NCI-H510A treated with DMSO at 0.1 percent for 48 hours (cell line): ENCODE measurements at regions not wholly inside any gene's neighbourhood (a gene's known extent, or its start where the extent isn't known, plus 50 kb on each side); places are given as distances from the start of the nearest gene placed in this dataset.
"Not testable (repeated sequence)": the region's sequence is repeated elsewhere in the genome, so short reads cannot be mapped to it uniquely, and the experiment has no call there.

Experiments used
- DNase-seq: peaks from one replicate; lab custom pipeline; 2025; lab: John Stamatoyannopoulos, UW

GRCh38 chr18:2223849-2224248, 347.5 kb downstream of the METTL4 start:
- no peak for DNase-seq

GRCh38 chr18:2236232-2236631, 335.1 kb downstream of the METTL4 start:
- DNase-seq, result no peak

- no peak for DNase-seq
These were observed 333.6 kb downstream of the METTL4 start for GRCh38 chr18:2237706-2238105.

GRCh38 chr18:2240311-2240705, 331.0 kb downstream of the METTL4 start:
- no peak for DNase-seq

- no peak for DNase-seq
These were observed 326.7 kb downstream of the METTL4 start for GRCh38 chr18:2244641-2245040.

GRCh38 chr18:2247101-2247500, 324.2 kb downstream of the METTL4 start:
- not testable (repeated sequence) for DNase-seq

GRCh38 chr18:2254977-2255376, 316.3 kb downstream of the METTL4 start:
- no peak for DNase-seq

GRCh38 chr18:2256577-2256976, 314.7 kb downstream of the METTL4 start:
- no peak for DNase-seq

GRCh38 chr18:2258954-2259353, 312.4 kb downstream of the METTL4 start:
- no peak for DNase-seq

- DNase-seq, result no peak
These were observed 307.9 kb downstream of the METTL4 start for GRCh38 chr18:2263303-2263890.

- DNase-seq, result no peak
These were observed 296.7 kb downstream of the METTL4 start for GRCh38 chr18:2274613-2275012.

GRCh38 chr18:2281086-2281485, 290.2 kb downstream of the METTL4 start:
- DNase-seq, result no peak

- no peak for DNase-seq
These were observed 289.6 kb downstream of the METTL4 start for GRCh38 chr18:2281523-2282199.

- no peak for DNase-seq
These were observed 278.0 kb downstream of the METTL4 start for GRCh38 chr18:2293109-2293839.

- DNase-seq, result no peak
These were observed 270.0 kb downstream of the METTL4 start for GRCh38 chr18:2301316-2301715.

GRCh38 chr18:2302012-2302411, 269.3 kb downstream of the METTL4 start:
- DNase-seq, result no peak

GRCh38 chr18:2302628-2303516, 268.4 kb downstream of the METTL4 start:
- no peak for DNase-seq

GRCh38 chr18:2303517-2304238, 267.6 kb downstream of the METTL4 start:
- DNase-seq, result no peak

- DNase-seq, result no peak
These were observed 266.7 kb downstream of the METTL4 start for GRCh38 chr18:2304378-2305175.

- DNase-seq, result no peak
These were observed 264.7 kb downstream of the METTL4 start for GRCh38 chr18:2306606-2307005.

GRCh38 chr18:2310886-2311285, 260.4 kb downstream of the METTL4 start:
- DNase-seq, result no peak
